Prostate gland (tissue), 2 donors: ENCODE measurements at regions not wholly inside any gene's neighbourhood (a gene's known extent, or its start where the extent isn't known, plus 50 kb on each side); places are given as distances from the start of the nearest gene placed in this dataset.

ENCODE experiments used
- DNase-seq: peaks from one replicate; pipeline ENCODE4 v3.0.0-alpha.2; 2019; ENCODE audit warnings: low spot score
- H3K27ac ChIP-seq, 2 donors: fragments of 200-600 bp; sonication (generic); 2 replicates each; pipeline ENCODE4 v1.5.1; 2017 to 2019
- H3K27me3 ChIP-seq: fragments of 200-600 bp; sonication (generic); replicated peaks from 2 replicates; pipeline ENCODE4 v1.5.1; 2019; ENCODE audit not compliant: insufficient read depth
- H3K36me3 ChIP-seq, 2 donors: fragments of 200-600 bp; sonication (generic); 1 replicate in 1 of 2; 2 replicates in 1 of 2; pipeline versions ENCODE4 v1.5.1 to v1.8.1; 2017 to 2019
- H3K4me1 ChIP-seq: fragments of 200-600 bp; sonication (generic); replicated peaks from 2 replicates; pipeline ENCODE4 v1.5.1; 2019
- H3K4me3 ChIP-seq, 2 donors: fragments of 200-600 bp; sonication (generic); 2 replicates each; pipeline ENCODE4 v1.5.1; 2017 to 2019
- H3K9me3 ChIP-seq: fragments of 200-600 bp; sonication (generic); 2 replicates; pipeline ENCODE4 v1.5.1; 2017
- CTCF ChIP-seq, 4 experiments: fragments of 200-600 bp in 2 of 4; fragments of 450-650 bp in 2 of 4; sonication (generic) in 2 of 4; IDR thresholded peaks; 1 replicate in 3 of 4; 2 replicates in 1 of 4; pipeline ENCODE4 v1.5.1; 2016 to 2019; ENCODE audit warnings: antibody characterized with exemption in 4 of 4, mild to moderate bottlenecking in 2 of 4, moderate library complexity in 2 of 4
- POLR2A ChIP-seq: fragments of 450-650 bp; IDR thresholded peaks from one replicate; pipeline ENCODE4 v1.6.1; 2016; ENCODE audit warnings: antibody characterized with exemption, mild to moderate bottlenecking
- POLR2AphosphoS5 ChIP-seq: sonication (generic); formaldehyde crosslinking; IDR thresholded peaks from one replicate; pipeline ENCODE4 v1.6.1; 2017; ENCODE audit warnings: antibody characterized with exemption
- WGBS: methylation state at CpG from one replicate; pipeline ENCODE4 v1.1.5; 2018; 5-methylcytosine and 5-hydroxymethylcytosine counted together
- intact Hi-C: fragments of 100-400 bp; cut with DNase I; formaldehyde crosslinking; loops from one replicate; pipeline ENCODE4 v1.14.2; 2022

DNA sequence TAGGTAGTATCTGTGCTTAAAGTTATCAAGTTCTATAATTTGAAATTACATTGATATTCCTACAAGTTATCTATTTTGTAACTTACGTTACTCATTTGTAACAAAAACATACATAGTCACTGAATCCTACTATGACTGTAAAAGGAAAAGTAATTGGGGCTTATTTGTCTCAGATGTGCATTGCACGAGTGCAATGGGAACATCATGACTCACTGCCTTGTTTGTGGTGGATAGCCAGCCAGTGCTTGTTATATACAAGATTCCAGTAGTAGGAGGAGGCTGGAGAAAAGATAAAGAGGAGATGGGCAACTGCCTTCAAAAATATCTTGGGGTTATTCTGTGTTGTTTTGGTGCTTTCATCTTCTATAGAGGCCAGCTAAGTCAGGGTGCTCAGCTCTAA lies 164.1 kb downstream of the RNF144B start:
- intact Hi-C loops, result no loop called here

GRCh38 chr6:18555750-18556149 lies 168.6 kb downstream of the RNF144B start:
- intact Hi-C loops, result no loop called here
- H3K27ac ChIP-seq, result no peak overlapping the region
- H3K27me3 ChIP-seq, result peaks cover 2% of the 10 kb centered on the region
- 58% methylated on average over 2 of the region's 2 CpGs for WGBS
- no peaks in the 10 kb centered on the region for H3K9me3 ChIP-seq
- H3K36me3 ChIP-seq, result no peaks in the 10 kb centered on the region
- DNase-seq, result no peak
- H3K4me3 ChIP-seq, result no peak overlapping the region
- H3K4me1 ChIP-seq, result no peaks in the 10 kb centered on the region
- no peak for TF ChIP-seq POLR2A
- TF ChIP-seq POLR2AphosphoS5, result no peak
- TF ChIP-seq CTCF (IDR thresholded peaks at IDR 0.05), result no peak

More for the DNA sequence above, 164.1 kb downstream of the RNF144B start:
- Histone ChIP-seq H3K27ac (no peak overlapping the region), H3K27me3 (peaks cover 2% of the 10 kb centered on the region), H3K36me3 (no peaks in the 10 kb centered on the region), H3K4me1 (no peaks in the 10 kb centered on the region), H3K4me3 (no peak overlapping the region), H3K9me3 (no peaks in the 10 kb centered on the region)
- DNase-seq, result no peak
- WGBS, result 67% methylated on average over 2 of the region's 2 CpGs
- TF ChIP-seq POLR2A (no peak), CTCF (IDR thresholded peaks at IDR 0.05) (no peak), POLR2AphosphoS5 (no peak)

DNA sequence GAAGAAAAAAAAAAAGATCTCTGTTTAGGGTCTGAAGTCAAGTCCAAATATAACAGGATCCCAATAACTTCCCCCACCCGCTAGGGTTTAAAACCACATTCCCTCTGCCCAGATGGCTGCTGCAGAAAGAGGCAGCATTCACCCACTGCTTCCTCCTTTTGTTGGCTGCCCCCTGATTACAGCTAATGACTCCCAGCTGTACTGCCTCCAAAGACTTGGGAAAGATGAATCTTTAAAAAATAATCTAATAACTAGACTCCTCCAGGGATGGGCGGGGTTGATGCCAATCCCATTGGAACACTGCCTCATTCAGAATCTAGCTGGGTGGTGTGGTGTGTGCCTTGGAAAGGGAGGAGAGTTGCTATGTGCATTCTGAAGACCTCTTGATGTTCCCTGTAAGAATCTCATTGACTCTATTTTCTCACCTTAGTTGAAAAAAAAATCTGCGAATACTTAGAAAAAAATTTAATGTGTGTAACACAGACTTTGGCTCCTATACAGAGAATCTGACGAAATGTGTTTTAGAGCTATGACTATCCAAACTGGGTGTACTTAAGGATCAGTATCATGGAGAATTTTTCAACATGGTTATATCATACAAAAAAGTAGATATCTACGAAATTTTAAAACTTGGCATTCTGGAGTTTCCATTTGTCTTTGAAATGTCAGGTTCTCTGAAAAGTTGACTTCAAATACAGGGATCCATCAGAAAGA lies 174.0 kb downstream of the RNF144B start:
- Histone ChIP-seq H3K27me3 (no peaks in the 10 kb centered on the region), H3K27ac (no peak overlapping the region), H3K36me3 (no peaks in the 10 kb centered on the region), H3K4me1 (no peaks in the 10 kb centered on the region), H3K4me3 (no peak overlapping the region), H3K9me3 (no peaks in the 10 kb centered on the region)
- TF ChIP-seq POLR2AphosphoS5, result no peak
- no peak for TF ChIP-seq CTCF (IDR thresholded peaks at IDR 0.05)
- no peak for TF ChIP-seq POLR2A
- intact Hi-C loops, result no loop called here
- DNase-seq, result no peak
- 68% methylated on average over 5 of the region's 5 CpGs for whole genome bisulfite sequencing

GRCh38 chr6:18562726-18563125 lies 175.6 kb downstream of the RNF144B start:
- WGBS, result 81% methylated on average over 5 of the region's 5 CpGs
- Histone ChIP-seq H3K4me1 (no peaks in the 10 kb centered on the region), H3K27me3 (no peaks in the 10 kb centered on the region), H3K27ac (no peak overlapping the region), H3K36me3 (no peaks in the 10 kb centered on the region), H3K9me3 (no peaks in the 10 kb centered on the region), H3K4me3 (no peak overlapping the region)
- intact Hi-C loops, result no loop called here
- TF ChIP-seq POLR2A (no peak), CTCF (IDR thresholded peaks at IDR 0.05) (no peak), POLR2AphosphoS5 (no peak)
- no peak for DNase-seq

DNA sequence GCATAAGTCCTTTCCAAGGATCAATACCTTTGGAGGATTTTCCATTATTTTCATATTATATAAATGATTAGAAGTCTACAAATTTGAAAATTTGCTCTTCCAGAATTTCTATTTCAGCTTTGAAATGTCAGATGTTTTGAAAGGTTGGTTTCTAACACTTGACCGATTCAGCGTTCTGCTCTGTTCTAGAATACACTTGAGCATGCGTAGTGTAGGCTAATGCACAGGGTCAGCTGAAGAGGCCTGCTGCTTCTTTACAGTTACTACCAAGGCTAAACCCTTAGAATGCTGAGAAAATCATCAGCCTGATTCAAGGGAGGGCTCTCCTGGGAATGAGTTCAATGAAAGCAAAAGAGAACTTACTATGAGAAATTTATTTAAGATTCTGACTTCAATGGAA lies 177.6 kb downstream of the RNF144B start:
- TF ChIP-seq CTCF (IDR thresholded peaks at IDR 0.05) (no peak), POLR2AphosphoS5 (no peak), POLR2A (no peak)
- no peak overlapping the region for H3K27ac ChIP-seq

More for the DNA sequence above, 177.6 kb downstream of the RNF144B start:
- 94% methylated on average over 3 of the region's 3 CpGs for WGBS
- Histone ChIP-seq H3K36me3 (no peaks in the 10 kb centered on the region), H3K4me1 (no peaks in the 10 kb centered on the region), H3K4me3 (no peak overlapping the region), H3K9me3 (no peaks in the 10 kb centered on the region), H3K27me3 (no peaks in the 10 kb centered on the region)
- DNase-seq, result no peak
- intact Hi-C loops, result no loop called here
